ENCODE measurements at regions not wholly inside any gene's neighbourhood (a gene's known extent, or its start where the extent isn't known, plus 50 kb on each side); places are given as distances from the start of the nearest gene placed in this dataset.

GRCh38 chr14:55977392-55978150 is 140.6 kb upstream of the PELI2 start:
- TF ChIP-seq CTCF (IDR thresholded peaks at IDR 0.05; ENCODE audit: borderline replicate concordance, extremely low read depth, low read length, poor library complexity, severe bottlenecking) (no peak), EZH2 (IDR thresholded peaks at IDR 0.05; ENCODE audit: borderline replicate concordance, low read depth, low read length, severe bottlenecking) (no peak)

Data from DND-41 (cell line).